AG08395 (cell line): ENCODE measurements at regions not wholly inside any gene's neighbourhood (a gene's known extent, or its start where the extent isn't known, plus 50 kb on each side); places are given as distances from the start of the nearest gene placed in this dataset.
"Not testable (repeated sequence)": the region's sequence is repeated elsewhere in the genome, so short reads cannot be mapped to it uniquely, and the experiment has no call there.

Experiments used
- DNase-seq: peaks from one replicate; pipeline ENCODE4 v3.0.0; 2012; ENCODE audit warnings: mixed read lengths, low spot score

DNA sequence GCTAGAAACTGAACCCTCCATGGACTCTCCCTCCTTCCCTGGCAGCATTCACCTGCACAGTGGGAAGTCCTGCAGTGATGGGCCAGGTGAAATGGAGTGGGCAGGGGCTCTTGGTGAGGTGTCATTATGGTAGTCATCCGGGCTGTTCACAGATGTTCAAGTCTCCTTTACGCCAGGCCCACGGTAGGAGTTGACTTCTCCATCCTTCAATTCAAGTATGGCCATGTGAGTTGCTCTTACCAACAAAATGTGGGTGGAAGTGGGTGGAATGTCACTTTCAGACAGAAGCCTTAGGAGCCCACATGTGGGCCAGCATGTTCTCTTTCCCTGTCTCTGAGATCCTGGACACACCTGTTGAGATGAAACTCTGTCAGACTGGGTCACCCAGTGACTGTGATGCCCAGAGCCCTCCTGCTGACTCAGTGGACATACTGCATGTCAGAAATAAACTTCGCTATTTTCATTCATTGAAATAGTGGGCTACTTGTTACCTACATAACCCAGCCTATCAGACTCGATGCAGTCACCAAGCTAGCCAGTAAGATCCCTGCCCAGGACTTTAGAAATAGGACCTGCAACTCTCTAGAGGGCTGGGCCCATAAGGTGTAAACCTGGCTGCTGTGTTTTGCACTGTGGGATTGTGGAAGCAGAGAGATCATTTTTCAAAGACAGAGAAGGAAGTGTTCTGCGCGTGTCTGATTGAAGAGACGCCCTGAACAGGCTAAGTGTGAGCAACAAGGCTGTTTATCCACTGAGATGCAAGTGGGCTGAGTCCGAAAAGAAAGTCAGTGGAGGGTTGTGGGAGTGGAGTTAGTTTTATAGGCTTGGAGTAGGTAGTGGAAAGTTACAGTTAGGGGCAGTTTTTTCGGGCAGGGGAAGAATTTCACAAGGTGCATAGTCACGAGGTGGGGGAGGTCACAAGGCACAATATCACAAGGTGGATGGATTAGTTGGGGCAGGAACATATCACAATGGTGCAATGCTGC is 174.4 kb downstream of the TRIM43 start:
- not testable (repeated sequence) for DNase-seq

DNA sequence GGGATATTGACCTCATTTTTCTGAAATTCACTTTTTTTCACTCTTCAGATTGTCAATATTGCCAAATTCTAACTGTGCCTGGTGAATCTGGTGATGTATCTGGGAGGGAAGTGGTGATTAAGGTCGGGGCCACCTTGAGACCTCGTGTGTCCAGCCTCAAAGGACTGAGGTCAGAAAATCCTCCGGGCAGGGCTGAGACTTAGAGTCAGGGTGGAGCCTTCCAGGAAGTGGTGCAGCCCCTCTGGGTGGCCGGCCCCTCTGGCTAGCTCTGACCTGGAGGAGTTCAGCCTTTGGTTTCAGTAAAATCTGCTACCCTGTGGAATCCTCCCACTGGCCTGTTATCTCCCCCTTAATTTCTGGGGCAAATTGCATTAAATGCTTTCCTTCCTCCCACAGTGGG is 175.7 kb downstream of the TRIM43 start:
- DNase-seq = not testable (repeated sequence)

DNA sequence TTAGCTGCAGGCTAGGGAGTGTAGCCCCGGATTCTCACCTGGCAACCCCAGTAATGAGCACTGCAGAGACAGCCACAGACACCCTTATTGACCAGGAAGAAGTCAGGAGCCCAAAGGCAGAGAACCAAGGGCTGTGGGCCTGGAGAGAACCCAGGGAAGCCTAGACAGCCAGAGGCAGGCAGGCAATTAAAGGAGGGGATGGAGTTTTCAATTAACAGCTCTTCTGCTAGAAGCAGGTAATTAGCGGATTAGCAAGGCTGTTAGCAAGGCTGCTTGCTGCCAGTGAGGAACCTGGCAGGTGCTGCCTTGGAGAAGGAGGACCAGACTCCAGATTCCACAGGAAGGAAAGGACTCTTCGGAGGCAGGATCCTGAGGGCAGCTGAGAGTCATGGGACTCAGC is 176.1 kb downstream of the TRIM43 start:
- DNase-seq = not testable (repeated sequence)

DNA sequence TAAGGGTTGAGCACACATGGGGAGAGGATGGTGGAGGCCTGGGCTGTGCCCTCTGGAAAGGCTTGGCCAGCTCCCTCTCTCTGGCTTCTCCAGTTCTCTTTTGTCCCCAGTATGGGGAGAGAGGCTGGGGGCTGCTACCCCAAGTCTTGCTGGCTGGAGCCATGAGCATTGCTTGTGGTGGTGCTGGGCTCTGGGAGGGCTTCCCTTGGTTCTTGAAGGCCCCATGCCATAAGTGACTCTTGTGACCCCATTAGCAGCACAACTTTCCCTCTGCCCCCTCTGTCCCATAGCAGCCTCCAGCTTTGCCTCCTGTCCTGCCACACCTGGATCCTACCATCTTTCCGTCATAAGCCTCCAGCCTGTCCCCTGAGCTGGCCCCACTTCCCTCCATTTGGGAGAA is 177.5 kb downstream of the TRIM43 start:
- DNase-seq = not testable (repeated sequence)

GRCh38 chr2:95770726-95771125 is 178.9 kb downstream of the TRIM43 start:
- not testable (repeated sequence) for DNase-seq

DNA sequence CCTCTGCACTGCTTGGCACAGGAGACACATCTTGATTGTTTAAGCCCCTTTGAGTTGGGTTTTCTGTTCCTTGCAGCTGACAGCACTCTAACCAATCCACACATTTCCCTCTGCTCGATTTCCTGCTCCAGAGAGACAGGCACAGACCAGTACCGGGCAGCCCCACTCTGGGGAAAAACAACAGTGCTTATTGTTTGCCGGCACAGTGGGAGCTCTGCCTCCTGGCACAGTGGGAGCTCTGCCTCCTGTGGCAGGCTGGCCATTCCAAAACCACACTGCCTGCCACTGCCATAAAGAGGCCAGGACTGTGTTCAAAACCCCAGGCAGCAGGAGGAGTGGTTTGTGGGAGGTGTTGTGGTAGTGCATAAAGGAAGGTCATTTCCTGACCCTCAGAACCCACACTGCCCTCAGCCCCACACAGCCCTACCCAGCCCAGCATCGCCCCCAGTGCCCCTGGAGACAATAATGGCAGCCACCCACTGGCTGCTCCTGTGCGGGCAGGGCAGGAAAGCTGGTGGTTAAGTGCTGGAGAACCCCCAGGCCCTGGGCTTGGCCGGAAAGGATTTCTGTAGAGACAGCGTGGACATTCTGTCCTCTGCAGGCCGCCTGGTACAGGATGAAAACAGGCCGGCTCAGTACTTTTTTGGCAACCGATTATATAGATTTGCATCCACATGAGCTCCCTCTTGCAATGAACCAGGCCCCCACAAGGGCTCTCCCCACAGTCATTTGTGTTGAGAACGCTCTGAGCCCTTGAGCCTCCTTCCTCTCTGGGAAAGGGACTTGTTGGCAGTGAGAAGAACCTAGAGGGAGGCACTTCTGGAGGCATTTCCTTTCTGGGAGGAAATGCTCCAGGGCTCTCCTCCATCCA is 182.8 kb downstream of the TRIM43 start:
- DNase-seq = not testable (repeated sequence)

- not testable (repeated sequence) for DNase-seq
Measured at GRCh38 chr2:95775193-95775531, 183.4 kb downstream of the TRIM43 start.
